A673 (cell line): ENCODE measurements at regions not wholly inside any gene's neighbourhood (a gene's known extent, or its start where the extent isn't known, plus 50 kb on each side); places are given as distances from the start of the nearest gene placed in this dataset.

Experiments used
- BruUV-seq: library from RNA; stranded (reverse); fragments of 400-500 nt; replicated peaks from 2 replicates; lab custom pipeline; 2021; lab: Mats Ljungman, UMichigan
- CTCF ChIA-PET: fragments of 300-600 bp; sonication (Branson Sonifier 250); formaldehyde crosslinking; loops from one replicate; lab custom pipeline; 2022; ENCODE audit warnings: antibody characterized with exemption; lab: Charles Lee
- POLR2A ChIA-PET: fragments of 300-600 bp; sonication (Branson Sonifier 250); formaldehyde crosslinking; loops from one replicate; lab custom pipeline; 2022; ENCODE audit warnings: antibody characterized with exemption; ENCODE audit not compliant: low non-redundant PET; lab: Charles Lee
- DNase-seq: peaks from one replicate; pipeline ENCODE4 v3.0.0-alpha.2; 2015; ENCODE audit warnings: low spot score
- H3K27ac ChIP-seq: fragments of 200-600 bp; sonication (generic); 2 replicates; pipeline ENCODE4 v1.5.1; 2016; ENCODE audit warnings: mixed run types, low read depth, mild to moderate bottlenecking, mixed read lengths, antibody characterized with exemption, low read length; ENCODE audit not compliant: poor library complexity, severe bottlenecking
- H3K27me3 ChIP-seq: fragments of 200-600 bp; sonication (generic); replicated peaks from 2 replicates; pipeline ENCODE4 v1.6.1; 2017; ENCODE audit warnings: mixed run types, low read depth, mild to moderate bottlenecking, mixed read lengths, antibody characterized with exemption, low read length; ENCODE audit not compliant: insufficient read depth, poor library complexity
- H3K36me3 ChIP-seq: fragments of 200-600 bp; sonication (generic); 2 replicates; pipeline ENCODE4 v1.6.1; 2016; ENCODE audit warnings: mixed run types, mild to moderate bottlenecking, mixed read lengths, antibody characterized with exemption, low read length; ENCODE audit not compliant: insufficient read depth, poor library complexity, severe bottlenecking
- H3K4me1 ChIP-seq: fragments of 200-600 bp; sonication (generic); 2 replicates; pipeline ENCODE4 v1.6.1; 2017; ENCODE audit warnings: mixed run types, mild to moderate bottlenecking, mixed read lengths, antibody characterized with exemption, low read length; ENCODE audit not compliant: insufficient read depth, poor library complexity, severe bottlenecking
- H3K4me3 ChIP-seq: fragments of 200-600 bp; sonication (generic); 2 replicates; pipeline ENCODE4 v1.5.1; 2016; ENCODE audit warnings: low read depth, mixed run types, mild to moderate bottlenecking, mixed read lengths, low read length; ENCODE audit not compliant: poor library complexity, severe bottlenecking
- H3K9me3 ChIP-seq: fragments of 200-600 bp; sonication (generic); 2 replicates; pipeline ENCODE4 v1.6.1; 2016; ENCODE audit warnings: mixed run types, low read depth, mild to moderate bottlenecking, mixed read lengths, antibody characterized with exemption, low read length; ENCODE audit not compliant: poor library complexity, severe bottlenecking
- EZH2 ChIP-seq: fragments of 200-600 bp; sonication (generic); IDR thresholded peaks from 2 replicates; pipeline ENCODE4 v1.6.1; 2017; ENCODE audit warnings: borderline replicate concordance, low read depth, mild to moderate bottlenecking, mixed read lengths, antibody characterized with exemption, low read length; ENCODE audit not compliant: poor library complexity, severe bottlenecking
- intact Hi-C: fragments of 100-400 bp; cut with micrococcal nuclease; formaldehyde crosslinking; loops from one replicate; pipeline ENCODE4 v1.10.0; 2022; ENCODE audit not compliant: unreplicated experiment
- TF ChIP-seq, protein P1 (sequence below): fragments of 300-800, 200-600 bp; sonication (generic); conservative IDR thresholded peaks from 2 replicates; pipeline ENCODE4 v1.5.1; 2017; ENCODE audit warnings: low read depth, mild to moderate bottlenecking, antibody characterized with exemption, low read length, moderate library complexity, mixed read lengths

DNA sequence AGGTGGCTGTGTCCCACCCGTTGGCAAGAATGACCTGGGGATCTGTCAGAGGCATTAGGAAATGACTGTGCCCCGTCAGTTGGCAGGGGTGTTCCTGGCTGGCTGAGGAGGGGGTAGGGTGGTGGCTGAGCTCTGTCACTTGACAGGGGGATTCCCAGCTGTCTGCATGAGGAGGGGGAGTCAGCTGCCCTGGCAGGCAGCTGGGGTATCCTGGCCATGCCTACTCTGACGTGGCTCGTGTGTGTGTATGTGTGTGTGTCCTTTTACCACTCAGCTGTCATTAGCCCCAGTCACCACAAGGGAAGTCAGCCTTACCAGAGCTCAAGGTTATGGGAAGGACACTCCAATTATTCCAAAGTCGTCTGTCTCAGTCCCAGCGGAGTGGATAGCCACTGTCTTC lies 93.2 kb downstream of the EFNB1 start:
- Histone ChIP-seq H3K9me3 (no peaks in the 10 kb centered on the region), H3K4me3 (no peak overlapping the region), H3K36me3 (no peaks in the 10 kb centered on the region), H3K27me3 (no peaks in the 10 kb centered on the region), H3K4me1 (no peaks in the 10 kb centered on the region), H3K27ac (no peak overlapping the region)
- DNase-seq, result no peak
- intact Hi-C loops, result no loop called here
- ChIA-PET POLR2A (no interaction called here), CTCF (no interaction called here)
- TF ChIP-seq EZH2, result no peak
- TF ChIP-seq, protein P1, sequence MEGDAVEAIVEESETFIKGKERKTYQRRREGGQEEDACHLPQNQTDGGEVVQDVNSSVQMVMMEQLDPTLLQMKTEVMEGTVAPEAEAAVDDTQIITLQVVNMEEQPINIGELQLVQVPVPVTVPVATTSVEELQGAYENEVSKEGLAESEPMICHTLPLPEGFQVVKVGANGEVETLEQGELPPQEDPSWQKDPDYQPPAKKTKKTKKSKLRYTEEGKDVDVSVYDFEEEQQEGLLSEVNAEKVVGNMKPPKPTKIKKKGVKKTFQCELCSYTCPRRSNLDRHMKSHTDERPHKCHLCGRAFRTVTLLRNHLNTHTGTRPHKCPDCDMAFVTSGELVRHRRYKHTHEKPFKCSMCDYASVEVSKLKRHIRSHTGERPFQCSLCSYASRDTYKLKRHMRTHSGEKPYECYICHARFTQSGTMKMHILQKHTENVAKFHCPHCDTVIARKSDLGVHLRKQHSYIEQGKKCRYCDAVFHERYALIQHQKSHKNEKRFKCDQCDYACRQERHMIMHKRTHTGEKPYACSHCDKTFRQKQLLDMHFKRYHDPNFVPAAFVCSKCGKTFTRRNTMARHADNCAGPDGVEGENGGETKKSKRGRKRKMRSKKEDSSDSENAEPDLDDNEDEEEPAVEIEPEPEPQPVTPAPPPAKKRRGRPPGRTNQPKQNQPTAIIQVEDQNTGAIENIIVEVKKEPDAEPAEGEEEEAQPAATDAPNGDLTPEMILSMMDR, result no peak
- BruUV-seq, result no TSS peak

DNA sequence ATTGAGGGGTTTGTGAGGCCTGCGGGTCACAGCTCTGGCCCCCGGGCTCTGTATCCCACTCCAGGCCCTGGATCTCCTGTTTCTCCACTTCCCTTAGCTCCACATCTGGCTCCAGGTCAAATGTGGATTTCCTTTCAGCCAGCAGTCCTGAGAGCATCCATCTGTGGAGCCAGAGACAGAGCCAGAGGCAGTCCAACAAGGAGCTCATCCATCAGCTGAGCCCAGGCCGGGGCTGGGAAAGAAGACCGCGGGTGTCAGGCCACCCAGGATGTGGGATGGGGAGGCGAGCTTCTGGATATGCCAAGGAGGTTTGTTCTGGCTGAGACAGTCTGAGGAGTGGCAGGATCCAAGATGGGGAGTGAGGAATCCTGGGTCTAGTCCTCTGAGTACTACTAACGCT lies 91.7 kb downstream of the EFNB1 start:
- no TSS peak for BruUV-seq
- Histone ChIP-seq H3K4me3 (no peak overlapping the region), H3K36me3 (no peaks in the 10 kb centered on the region), H3K4me1 (no peaks in the 10 kb centered on the region), H3K27me3 (no peaks in the 10 kb centered on the region), H3K27ac (no peak overlapping the region), H3K9me3 (no peaks in the 10 kb centered on the region)
- no peak for DNase-seq
- intact Hi-C loops, result no loop called here
- CTCF ChIA-PET, result interaction anchor here (0.5 kb wide), 1 partner anchor 301 kb away, joined by 5 read pairs; no protein-coding TSS in a partner anchor
- no peak for TF ChIP-seq EZH2
- TF ChIP-seq, protein P1, result no peak
- POLR2A ChIA-PET, result no interaction called here

DNA sequence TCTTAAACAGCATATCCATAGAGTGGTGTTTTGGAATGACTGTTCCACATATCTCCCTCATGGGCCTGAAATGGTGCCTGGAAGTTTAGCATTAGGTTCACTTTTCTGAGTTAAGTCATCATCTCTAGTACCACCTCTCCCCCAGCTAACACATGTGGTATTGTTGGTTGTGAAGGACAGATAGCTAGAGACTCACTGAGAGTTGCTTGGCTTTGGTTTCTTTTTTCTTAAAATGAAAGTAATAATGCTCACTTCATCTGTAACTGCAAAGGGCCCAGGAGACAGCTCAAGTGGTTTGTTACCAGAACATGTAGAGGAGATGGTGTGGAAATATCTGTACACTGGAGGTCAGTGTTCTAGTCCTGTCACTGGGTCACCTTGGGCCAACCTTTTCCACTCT lies 90.9 kb downstream of the EFNB1 start:
- BruUV-seq, result no TSS peak
- TF ChIP-seq EZH2, result no peak
- TF ChIP-seq, protein P1, result no peak
- intact Hi-C loops, result no loop called here
- ChIA-PET POLR2A (no interaction called here), CTCF (no interaction called here)
- Histone ChIP-seq H3K27ac (no peak overlapping the region), H3K27me3 (no peaks in the 10 kb centered on the region), H3K36me3 (no peaks in the 10 kb centered on the region), H3K4me1 (no peaks in the 10 kb centered on the region), H3K4me3 (no peak overlapping the region), H3K9me3 (no peaks in the 10 kb centered on the region)
- DNase-seq, result no peak
